ENCODE measurements at regions not wholly inside any gene's neighbourhood (a gene's known extent, or its start where the extent isn't known, plus 50 kb on each side); places are given as distances from the start of the nearest gene placed in this dataset.

DNA sequence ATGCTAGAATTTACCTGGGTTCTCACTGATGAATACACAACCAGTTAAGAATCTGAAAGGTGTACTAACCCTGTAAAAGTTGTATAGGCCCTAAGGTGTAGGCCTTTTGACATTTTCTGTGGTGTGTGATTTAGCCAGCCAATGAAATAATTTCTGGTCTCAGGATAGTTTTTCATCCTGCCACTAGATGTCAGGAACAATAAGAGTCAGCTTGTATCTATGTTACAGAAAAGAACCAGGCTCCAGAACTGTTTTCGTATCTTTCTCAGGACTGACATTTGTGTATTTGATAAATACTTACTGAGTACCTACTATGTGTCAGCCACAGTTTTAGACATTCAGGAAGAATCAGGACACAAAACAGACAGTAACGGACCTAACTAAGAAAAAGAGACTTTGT, 673.6 kb upstream of the TENM3 start:
- intact Hi-C loops (cut with DNase I), result no loop called here
- ATAC-seq (no peak), DNase-seq (ENCODE audit: low spot score) (no peak)

DNA sequence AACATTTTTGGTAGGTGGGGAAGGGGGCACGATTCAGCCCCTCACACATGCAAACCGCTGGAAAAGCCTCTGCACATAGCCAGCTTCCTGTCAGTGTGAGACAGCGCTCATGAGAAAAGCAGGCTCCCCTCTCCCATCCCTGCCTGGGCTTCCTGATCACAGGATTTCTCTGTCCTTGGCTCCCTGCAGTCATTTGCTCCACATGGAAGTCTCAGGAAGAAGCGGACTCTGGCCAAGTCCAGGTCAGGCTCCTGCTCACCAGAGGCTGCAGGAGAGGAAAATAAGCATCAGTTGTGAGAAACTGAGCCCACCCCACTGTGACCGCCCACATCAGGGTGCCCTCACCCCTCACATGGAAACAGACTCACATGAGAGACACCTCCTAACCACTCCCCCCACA, 664.3 kb upstream of the TENM3 start:
- ATAC-seq (no peak), DNase-seq (ENCODE audit: low spot score) (no peak)
- intact Hi-C loops (cut with DNase I), result no loop called here

DNA sequence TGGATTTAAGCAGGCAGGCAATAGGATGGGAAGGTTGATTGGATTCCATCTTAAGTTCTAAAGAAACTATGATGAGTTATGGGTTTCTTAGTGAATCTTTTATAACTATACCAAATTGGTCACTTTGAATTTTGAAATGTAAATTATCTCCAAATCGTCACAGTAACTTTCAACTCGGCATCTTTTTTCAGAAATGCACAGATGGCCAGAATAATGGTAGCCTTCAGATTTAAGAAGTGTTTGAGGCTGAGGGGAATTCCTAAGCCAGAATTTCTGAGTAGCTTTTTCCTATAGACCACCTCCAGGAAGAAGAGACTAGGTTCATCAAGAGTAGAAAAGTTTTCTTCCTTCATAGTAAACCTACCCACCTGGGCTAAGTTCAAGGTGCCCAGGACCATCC, 663.7 kb upstream of the TENM3 start:
- ATAC-seq (no peak), DNase-seq (ENCODE audit: low spot score) (no peak)
- intact Hi-C loops (cut with DNase I), result no loop called here

DNA sequence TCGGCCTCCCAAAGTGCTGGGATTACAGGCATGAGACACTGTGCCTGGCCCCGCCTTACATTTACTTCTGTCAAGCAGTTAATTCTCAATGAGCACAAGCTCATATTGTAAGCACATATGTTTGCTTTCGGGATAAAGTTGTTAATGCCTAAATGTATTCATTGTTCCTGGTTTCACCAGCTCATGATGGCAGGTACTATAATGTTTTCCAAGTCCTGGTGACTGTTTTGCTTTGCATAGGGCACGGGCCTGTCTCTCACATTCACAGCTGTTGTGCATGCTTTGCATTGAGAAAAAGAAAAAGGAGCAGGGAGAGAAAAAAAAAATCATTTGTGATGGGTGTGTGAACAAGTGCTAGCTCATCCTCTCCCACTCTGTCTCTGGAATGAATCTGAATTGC, 661.2 kb upstream of the TENM3 start:
- intact Hi-C loops (cut with DNase I), result no loop called here
- ATAC-seq, result no peak

DNA sequence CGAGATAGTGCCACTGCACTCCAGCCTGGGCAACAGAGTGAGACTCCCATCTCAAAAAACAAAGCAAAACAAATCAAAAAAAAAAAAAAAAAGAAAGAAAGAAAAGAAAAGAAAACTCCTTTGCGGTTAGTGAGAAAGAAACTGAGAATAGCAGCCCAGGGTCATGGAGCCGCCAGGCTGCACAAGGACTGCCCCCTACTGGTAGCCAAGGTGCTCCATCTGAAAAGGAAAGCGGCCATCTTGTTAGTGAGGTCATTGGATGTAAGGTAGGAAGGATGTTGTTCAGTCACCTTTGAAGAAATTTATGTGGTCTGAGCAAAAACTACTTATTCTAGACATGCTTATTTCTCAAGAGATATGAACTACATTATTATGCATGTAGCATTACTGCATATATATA, 660.6 kb upstream of the TENM3 start:
- intact Hi-C loops (cut with DNase I), result no loop called here
- ATAC-seq (no peak), DNase-seq (ENCODE audit: low spot score) (no peak)

More for the DNA sequence above, 661.2 kb upstream of the TENM3 start:
- DNase-seq (ENCODE audit: low spot score), result no peak

DNA sequence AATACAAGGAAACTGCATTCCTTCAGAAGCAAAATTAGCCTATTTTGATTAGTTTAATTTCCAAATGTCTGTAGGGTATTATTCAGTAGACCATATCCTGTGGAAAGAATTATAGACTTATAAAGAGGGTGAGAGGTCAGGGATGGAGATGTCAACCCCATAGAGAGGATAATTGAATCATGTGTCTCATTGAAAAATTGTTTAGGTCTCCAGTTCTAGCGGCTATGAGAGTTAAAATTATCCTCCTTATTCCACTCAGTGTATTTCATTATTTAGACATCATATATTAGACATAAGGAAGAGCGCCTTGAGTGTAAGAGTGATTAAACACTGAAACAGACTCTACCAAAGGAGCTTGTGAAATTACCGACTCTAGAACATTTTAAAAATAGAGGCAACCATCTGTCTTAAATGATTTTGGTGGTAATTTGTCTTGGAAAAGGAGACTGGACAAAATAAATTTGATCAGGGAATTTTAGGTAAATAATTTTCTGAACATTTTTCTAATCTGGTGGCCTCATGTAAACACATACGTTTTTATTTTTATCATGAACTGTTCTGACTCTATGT, 654.4 kb upstream of the TENM3 start:
- intact Hi-C loops (cut with DNase I), result no loop called here
- DNase-seq (ENCODE audit: low spot score) (no peak), ATAC-seq (no peak)

DNA sequence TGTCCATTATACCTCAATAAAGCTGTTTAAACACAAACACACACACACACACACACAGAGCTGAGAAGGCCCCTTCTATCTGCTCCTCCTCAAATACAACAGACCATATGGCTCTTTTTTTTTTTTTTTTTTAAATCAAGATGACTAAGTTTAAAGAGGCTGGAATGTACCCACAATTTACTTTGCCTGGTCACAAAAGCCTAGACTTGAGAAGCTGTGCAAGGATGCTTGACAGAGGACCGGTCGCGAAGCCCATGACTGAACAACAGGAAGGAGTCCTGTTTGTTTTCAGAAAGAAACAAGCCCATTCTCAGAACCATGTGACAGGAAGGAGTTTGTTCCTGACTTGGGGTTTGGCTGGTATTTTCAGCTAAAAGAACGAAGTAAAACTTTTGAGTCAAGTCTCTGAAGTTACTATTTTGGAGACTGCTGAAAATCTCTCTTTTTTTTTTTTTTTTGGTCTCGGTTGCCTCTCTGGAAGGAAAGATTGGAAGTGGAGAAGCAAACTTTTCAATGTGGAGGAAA, 650.9 kb upstream of the TENM3 start:
- DNase-seq (ENCODE audit: low spot score), result no peak
- intact Hi-C loops (cut with DNase I), result no loop called here
- ATAC-seq, result no peak

DNA sequence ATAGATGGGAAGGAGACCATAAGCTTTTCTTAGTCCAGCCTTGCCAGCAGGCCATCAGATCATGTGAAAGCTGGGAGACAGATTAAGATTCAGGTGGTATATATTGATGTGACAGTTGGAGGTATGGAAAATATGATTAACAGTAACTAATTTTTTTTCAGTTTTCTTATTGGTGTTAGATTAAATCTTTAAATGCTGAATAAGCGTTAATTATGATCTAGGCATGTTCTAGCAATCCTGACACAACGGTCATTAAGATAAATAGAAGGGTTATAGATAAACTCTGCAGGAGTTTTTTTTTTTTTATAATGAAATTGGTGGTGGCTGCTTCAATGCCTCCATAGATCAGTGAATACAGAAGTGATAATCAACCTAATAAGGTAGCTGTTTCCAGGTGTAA, 649.5 kb upstream of the TENM3 start:
- intact Hi-C loops (cut with DNase I), result no loop called here
- DNase-seq (ENCODE audit: low spot score) (no peak), ATAC-seq (no peak)

DNA sequence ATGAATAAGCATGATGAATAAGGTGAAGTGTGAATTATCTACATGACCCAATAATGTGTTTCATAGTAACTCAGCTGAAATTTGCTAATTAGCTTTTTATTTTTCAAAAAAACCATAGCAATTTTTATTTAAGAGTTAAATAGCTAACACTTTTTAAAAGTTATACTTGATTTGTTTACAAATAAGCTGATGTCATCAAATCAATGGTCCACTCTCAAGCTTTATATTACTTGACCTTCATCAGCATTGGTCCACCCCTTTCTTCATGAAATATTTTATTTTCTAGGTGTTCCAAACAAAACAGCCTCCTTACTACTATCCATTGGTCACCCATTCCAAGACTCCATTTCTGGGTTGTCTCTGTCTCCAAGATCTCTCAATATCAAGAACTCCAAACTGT, 649.0 kb upstream of the TENM3 start:
- intact Hi-C loops (cut with DNase I), result no loop called here
- no peak for DNase-seq (ENCODE audit: low spot score)
- no peak for ATAC-seq

DNA sequence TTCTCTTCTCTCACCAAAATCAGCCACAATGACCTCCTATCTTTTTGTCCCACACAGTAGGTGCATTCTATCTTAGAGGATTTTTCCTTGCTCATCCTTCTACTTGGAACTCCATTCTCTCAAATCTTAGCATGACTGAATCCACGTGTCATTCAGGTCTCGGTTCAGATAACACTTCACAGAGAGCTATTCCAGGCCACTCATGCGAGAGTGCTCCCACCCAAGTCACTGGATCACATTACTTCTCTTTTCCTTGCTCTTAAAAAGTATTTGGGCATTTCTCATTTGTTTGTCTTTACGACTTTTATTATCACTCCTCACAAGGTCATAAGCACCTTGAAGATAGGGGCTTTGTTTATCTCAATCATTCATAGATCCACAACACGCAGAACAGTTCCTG, 647.5 kb upstream of the TENM3 start:
- ATAC-seq, result no peak
- intact Hi-C loops (cut with DNase I), result no loop called here
- DNase-seq (ENCODE audit: low spot score), result no peak

DNA sequence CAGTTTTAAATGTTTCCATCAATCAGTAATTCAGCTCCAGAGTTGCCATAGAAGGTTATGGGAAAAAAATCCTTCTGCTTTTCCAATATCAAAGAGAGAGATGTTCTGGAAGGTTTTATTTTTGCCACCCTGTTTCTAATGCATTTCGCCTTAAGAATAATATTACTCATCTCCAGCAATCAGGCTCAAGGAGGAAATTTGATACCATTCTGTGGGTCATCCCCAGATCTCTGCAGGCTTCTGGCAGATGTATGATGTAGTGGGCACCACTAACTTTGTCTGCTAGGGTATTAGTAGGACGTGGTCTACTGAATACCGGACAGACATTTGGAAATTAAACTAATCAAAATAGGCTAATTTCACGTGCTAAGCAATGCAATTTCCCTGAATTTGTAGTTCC, 645.4 kb upstream of the TENM3 start:
- ATAC-seq (no peak), DNase-seq (ENCODE audit: low spot score) (no peak)
- intact Hi-C loops (cut with DNase I), result no loop called here

DNA sequence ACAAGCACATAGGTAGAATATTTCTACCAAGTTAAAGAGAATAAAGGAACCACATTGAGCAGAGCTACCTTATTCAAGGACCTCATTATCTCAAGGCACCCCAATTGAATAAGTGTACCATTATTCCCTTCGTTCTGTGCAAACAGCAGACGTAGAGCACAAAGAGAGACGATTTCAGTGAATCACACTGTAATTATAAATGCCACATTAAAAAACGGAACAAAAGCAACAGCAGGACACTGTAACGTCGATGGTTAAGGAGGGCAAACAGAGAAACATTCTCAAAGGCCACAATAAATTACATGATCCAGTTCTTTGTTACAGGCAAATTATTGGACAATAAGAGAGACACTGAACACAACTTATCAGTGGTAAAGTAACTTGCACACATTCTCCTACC, 644.1 kb upstream of the TENM3 start:
- intact Hi-C loops (cut with DNase I), result no loop called here
- ATAC-seq, result no peak

DNA sequence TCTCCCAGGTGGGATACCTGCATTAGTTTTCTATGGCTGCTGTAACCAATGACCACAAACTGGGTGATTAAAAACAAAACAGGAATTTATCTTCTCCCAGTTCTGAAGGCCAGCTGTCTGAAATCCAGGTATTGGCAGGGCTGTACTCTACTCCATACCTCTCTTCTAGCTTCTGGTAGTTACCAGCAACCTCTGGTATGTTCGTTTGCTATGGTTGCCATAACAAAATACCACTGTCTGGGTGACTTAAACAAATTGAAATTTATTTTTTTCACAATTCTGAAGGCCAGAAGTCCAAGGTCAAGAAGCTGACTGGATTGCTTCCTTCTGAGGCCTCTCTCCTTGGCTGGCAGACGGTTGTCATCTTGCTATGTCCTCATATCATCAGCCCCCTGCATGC, 642.1 kb upstream of the TENM3 start:
- intact Hi-C loops (cut with DNase I), result no loop called here
- ATAC-seq (no peak), DNase-seq (ENCODE audit: low spot score) (no peak)

More for the DNA sequence above, 644.1 kb upstream of the TENM3 start:
- DNase-seq (ENCODE audit: low spot score), result no peak

DNA sequence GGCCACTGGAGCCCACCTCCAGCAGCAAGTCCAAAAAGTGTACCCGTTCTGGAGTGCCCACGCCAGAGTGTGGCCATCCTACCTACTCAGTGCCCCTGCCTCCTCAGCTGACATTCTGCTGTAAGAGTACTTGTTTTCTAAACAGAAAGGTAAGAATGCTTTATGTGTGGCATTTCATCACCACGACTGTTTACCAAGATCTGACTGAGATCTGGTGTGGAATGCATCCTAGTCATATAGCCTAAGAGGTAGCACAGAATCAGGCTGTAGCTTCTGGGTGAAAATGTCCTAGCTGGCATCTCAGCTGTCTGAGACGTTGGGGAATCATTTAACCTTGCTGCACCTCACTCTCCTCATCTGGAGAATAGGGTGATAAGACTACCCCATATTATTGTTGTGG, 638.7 kb upstream of the TENM3 start:
- ATAC-seq (no peak), DNase-seq (ENCODE audit: low spot score) (no peak)
- intact Hi-C loops (cut with DNase I), result no loop called here

DNA sequence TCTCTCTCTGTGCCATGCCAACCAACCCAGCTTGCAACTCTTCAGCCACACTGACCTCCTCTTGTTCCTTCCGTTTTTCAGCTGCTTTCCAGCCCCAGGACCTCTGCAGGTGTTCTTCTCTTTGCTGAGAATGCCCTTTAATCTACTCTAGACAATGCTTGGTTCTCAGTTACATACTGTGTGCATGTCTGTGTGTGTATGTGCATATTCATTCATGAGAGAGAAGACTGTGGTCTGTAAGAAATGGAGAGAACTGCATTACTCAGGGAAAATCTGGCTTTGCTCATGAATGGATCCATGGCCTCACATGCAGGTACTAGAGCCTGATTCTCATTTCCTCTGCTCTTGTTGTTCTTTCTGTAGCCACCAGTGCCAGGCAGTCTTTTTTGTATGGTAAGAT, 636.9 kb upstream of the TENM3 start:
- DNase-seq (ENCODE audit: low spot score), result no peak
- intact Hi-C loops (cut with DNase I), result no loop called here
- ATAC-seq, result no peak

DNA sequence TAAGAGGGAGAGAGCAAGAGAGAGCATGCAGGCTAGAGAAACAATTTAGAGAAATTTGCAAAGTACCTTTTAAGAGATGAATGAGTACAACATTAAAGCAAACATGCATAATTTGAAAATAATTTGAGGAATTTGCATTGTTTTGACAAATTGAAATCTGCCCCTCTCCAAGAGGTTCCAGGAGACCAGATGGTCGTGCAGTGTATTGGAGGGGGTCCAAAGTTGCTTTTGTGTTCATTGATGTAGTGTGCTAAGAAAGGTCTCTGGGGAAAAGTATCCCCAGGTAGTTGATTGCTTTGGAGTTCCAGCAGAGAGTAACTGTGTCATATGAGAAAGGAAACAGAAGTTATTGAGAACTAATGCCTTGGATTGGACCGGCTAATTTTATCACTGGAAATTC, 635.0 kb upstream of the TENM3 start:
- DNase-seq (ENCODE audit: low spot score), result no peak
- intact Hi-C loops (cut with DNase I), result no loop called here
- no peak for ATAC-seq

DNA sequence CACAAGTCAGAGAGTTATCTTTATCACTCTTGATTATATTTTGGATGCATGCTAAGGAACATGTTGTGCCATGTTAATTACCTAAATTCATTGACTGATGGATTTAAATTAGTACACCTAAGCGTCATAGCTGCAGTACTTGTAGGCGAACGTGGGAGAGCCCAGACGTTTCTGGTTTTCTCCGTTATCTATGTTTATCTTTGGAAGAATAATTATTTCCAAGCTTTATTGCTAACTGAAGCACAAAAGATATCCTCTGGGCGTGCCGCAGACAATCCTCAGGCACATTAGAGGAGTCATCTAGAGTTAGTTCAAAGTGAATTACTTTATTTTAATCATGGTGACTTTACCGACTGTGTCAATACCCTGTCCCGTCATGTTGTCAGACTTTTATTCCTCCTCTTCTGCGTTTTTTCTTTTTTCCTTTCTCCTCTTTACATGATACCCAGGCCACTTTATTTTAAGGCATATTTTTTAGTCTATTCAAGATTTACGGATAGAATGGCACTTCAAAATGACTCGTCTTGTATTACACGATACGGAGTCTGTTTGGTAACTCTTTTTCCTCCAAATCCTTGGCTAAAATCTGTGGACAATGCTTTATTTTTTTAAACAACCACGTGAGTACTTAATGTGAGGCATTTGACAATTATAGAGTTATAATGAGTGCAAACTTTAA, 632.0 kb upstream of the TENM3 start:
- no peak for ATAC-seq
- intact Hi-C loops (cut with DNase I), result no loop called here
- no peak for DNase-seq (ENCODE audit: low spot score)

DNA sequence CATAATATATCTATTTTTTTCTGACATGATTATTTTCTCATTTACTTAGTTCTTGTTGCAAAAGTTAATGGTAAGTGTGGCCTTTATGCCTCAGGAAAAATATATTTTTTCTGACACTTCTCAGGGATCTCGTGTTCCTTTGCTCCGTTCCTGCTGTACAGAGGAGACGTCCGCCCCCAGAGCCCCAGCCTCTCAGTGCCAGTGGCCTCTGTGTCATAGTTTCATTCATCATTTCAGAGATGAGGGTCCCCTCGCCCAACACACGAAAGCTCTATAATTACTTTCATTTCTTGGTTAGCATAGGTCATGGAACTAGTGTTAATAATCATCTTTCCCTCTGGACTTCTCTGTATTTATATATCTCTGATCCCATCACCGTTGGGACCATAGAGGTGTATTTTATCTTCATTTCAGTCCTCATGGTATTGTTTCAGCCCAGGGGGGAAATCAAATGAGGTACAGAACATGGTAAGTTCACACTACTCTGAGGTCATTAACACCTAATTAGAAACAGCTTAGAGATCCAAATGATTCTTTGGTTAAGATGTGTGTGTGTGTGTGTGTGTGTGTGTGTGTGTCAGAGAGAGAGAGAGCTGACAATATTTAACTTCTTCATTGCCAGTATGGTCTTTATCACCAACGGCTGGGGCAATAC, 631.1 kb upstream of the TENM3 start:
- DNase-seq (ENCODE audit: low spot score), result no peak
- intact Hi-C loops (cut with DNase I), result no loop called here
- ATAC-seq, result no peak

DNA sequence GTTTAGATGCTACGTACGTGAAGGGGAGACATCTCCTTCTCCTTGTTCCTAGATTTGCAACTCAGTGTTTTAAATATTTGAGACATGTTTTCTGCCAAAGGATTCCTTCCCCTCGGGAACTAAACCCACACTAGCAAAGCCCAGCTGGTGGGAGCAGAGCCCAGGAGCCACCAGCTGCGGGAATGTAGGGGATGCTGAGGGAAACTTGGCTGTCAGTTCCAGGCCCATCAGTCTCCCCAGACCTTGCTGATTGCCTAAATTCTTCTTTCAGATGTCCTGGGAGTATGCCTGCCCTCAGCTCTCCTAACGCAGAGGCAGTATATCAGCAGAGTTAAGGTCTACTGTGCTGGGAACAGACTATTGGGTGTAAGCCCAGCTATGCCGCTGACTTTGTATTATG, 630.0 kb upstream of the TENM3 start:
- no peak for ATAC-seq

DNA sequence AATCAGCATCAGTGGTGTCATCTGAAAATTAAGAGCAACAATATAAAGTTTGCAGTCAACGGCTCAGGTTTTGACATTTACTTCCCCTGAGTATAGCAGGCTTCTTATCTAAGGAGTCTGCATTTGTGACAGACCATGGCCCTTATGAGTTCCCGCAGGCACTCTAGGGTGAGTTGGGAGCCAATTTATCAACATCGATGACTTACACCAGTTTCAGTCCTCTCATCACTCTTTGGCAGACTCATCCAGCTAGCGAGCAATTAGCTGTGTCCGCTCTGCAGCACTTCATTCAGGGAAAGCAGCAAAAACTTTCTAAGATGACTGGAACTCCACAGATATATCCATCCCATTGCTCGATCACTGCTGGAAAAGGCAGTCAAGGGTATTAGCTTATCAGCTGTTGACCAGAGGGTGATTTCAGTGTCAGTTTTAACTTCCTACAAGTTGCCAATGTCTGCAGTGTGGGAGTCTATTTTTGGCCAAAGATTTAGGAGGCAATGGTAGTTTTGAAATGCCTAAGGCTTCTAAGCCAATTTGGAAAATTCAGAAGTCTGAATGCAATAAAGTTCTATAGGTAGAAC, 625.1 kb upstream of the TENM3 start:
- ATAC-seq, result no peak
- intact Hi-C loops (cut with DNase I), result no loop called here
- no peak for DNase-seq (ENCODE audit: low spot score)

More for the DNA sequence above, 630.0 kb upstream of the TENM3 start:
- DNase-seq (ENCODE audit: low spot score), result no peak
- intact Hi-C loops (cut with DNase I), result no loop called here
